OCI-LY3 (cell line): ENCODE measurements at regions not wholly inside any gene's neighbourhood (a gene's known extent, or its start where the extent isn't known, plus 50 kb on each side); places are given as distances from the start of the nearest gene placed in this dataset.

Experiments
- EZH2phosphoT487 ChIP-seq: fragments of 200-600 bp; shearing (Covaris generic); IDR thresholded peaks from 2 replicates; pipeline ENCODE4 v1.6.1; 2018; ENCODE audit warnings: antibody characterized with exemption, mixed run types, low read depth
- TF ChIP-seq, protein P1 (sequence below): fragments of 200-600, 300-600 bp; sonication (generic); IDR thresholded peaks from 2 replicates; pipeline ENCODE4 v1.5.1; 2014; ENCODE audit warnings: antibody characterized with exemption, low read length, low read depth

DNA sequence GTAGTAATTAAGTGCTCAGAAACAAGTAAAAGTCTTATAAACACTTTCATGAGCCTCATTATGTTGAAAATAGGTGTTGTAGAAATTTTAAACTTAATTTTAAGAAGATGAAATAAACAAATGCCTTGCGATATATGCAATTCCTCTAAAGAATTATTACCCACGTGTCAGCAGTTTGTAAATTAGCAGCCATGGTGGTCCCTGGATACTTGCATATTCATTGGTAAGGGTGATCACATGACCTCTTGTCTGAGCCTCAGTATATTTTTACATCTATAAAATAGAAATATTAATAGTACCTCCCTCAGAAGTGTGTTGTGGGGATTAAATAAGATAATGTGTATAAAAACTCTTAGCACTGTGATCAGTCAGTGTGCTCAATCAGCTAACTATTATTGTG is 141.5 kb upstream of the SVIL start:
- TF ChIP-seq, protein P1, sequence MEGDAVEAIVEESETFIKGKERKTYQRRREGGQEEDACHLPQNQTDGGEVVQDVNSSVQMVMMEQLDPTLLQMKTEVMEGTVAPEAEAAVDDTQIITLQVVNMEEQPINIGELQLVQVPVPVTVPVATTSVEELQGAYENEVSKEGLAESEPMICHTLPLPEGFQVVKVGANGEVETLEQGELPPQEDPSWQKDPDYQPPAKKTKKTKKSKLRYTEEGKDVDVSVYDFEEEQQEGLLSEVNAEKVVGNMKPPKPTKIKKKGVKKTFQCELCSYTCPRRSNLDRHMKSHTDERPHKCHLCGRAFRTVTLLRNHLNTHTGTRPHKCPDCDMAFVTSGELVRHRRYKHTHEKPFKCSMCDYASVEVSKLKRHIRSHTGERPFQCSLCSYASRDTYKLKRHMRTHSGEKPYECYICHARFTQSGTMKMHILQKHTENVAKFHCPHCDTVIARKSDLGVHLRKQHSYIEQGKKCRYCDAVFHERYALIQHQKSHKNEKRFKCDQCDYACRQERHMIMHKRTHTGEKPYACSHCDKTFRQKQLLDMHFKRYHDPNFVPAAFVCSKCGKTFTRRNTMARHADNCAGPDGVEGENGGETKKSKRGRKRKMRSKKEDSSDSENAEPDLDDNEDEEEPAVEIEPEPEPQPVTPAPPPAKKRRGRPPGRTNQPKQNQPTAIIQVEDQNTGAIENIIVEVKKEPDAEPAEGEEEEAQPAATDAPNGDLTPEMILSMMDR, result no peak
- TF ChIP-seq EZH2phosphoT487, result no peak
